ENCODE measurements at regions not wholly inside any gene's neighbourhood (a gene's known extent, or its start where the extent isn't known, plus 50 kb on each side); places are given as distances from the start of the nearest gene placed in this dataset.

DNA sequence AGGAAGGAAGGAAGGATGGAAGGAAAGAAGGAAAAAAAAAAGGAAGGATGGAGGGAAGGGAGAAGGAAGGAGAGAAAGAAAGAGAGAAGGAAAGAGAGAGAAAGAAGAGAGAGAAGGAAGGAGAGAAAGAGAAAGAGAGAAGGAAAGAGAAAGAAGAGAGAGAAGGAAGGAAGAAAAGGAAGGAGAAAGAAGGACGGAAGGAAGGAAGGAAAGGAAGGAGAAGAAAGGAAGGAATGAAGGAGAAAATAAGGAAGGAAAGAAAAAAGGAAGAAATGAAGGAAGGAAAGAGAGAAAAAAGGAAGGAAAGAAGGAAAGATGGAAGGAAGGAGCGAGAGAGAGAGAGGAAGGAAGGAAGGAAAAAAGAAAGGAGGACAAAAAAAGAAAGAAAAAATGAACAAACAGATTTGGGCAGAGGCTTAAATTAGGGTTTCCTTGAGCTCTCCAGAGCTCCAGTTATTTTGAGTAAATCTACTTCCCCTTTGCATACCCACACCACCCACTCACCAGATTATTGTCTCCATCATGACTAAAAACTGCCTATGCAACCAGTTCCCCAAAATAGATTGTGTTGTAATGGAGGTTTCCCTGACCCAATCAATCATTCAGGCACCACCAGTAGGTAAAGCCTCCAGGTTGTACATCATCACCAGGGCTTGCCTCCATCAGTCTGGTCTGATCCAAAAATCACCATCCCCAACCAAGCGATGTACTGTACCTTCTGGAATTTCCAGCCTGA lies 1722.9 kb upstream of the PCDH10 start:
- intact Hi-C loops (cut with micrococcal nuclease; ENCODE audit: unreplicated experiment): no loop called here
- no peak for DNase-seq (ENCODE audit: low spot score)
- H3K4me3 ChIP-seq (ENCODE audit: low read depth, low read length, poor library complexity, severe bottlenecking): no peak overlapping the region
- BruUV-seq (replicated peaks): no TSS peak
- H3K27me3 ChIP-seq (replicated peaks; ENCODE audit: insufficient read depth, low read depth, low read length, poor library complexity): no peaks in the 10 kb centered on the region
- no peak overlapping the region for H3K27ac ChIP-seq (ENCODE audit: low read depth, low read length, poor library complexity, severe bottlenecking)
- ChIA-PET POLR2A (ENCODE audit: low non-redundant PET) (no interaction called here), CTCF (no interaction called here)
- no peaks in the 10 kb centered on the region for H3K4me1 ChIP-seq (ENCODE audit: insufficient read depth, low read length, poor library complexity, severe bottlenecking)
- H3K36me3 ChIP-seq (ENCODE audit: insufficient read depth, low read length, poor library complexity, severe bottlenecking): no peaks in the 10 kb centered on the region
- TF ChIP-seq, protein P1, sequence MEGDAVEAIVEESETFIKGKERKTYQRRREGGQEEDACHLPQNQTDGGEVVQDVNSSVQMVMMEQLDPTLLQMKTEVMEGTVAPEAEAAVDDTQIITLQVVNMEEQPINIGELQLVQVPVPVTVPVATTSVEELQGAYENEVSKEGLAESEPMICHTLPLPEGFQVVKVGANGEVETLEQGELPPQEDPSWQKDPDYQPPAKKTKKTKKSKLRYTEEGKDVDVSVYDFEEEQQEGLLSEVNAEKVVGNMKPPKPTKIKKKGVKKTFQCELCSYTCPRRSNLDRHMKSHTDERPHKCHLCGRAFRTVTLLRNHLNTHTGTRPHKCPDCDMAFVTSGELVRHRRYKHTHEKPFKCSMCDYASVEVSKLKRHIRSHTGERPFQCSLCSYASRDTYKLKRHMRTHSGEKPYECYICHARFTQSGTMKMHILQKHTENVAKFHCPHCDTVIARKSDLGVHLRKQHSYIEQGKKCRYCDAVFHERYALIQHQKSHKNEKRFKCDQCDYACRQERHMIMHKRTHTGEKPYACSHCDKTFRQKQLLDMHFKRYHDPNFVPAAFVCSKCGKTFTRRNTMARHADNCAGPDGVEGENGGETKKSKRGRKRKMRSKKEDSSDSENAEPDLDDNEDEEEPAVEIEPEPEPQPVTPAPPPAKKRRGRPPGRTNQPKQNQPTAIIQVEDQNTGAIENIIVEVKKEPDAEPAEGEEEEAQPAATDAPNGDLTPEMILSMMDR (conservative IDR thresholded peaks at IDR 0.05; ENCODE audit: low read depth, low read length): no peak
- TF ChIP-seq EZH2 (IDR thresholded peaks at IDR 0.05; ENCODE audit: borderline replicate concordance, low read depth, low read length, poor library complexity, severe bottlenecking): no peak
- no peaks in the 10 kb centered on the region for H3K9me3 ChIP-seq (ENCODE audit: low read depth, low read length, poor library complexity, severe bottlenecking)

DNA sequence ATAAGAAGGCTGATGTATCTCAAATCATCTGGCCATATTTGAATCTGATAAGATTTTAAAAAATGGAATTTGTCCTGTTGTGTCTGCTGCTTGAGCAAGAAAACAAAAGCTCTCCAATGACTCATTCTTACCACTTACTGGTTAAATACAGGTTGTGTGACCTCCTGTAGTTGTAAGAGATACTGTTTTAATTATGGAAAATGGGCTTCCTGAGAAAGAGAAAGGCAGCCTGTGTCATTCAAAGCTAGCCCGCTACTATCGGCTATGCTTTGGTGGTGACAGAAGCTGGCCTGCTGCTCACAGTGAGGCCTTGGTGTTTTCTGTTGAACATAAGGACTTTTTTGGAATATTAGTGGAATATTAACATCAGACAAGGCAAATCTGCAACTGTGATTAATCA lies 1722.1 kb upstream of the PCDH10 start:
- ChIA-PET CTCF (no interaction called here), POLR2A (ENCODE audit: low non-redundant PET) (no interaction called here)
- DNase-seq (ENCODE audit: low spot score): no peak
- BruUV-seq (replicated peaks): no TSS peak
- Histone ChIP-seq H3K27ac (ENCODE audit: low read depth, low read length, poor library complexity, severe bottlenecking) (no peak overlapping the region), H3K4me3 (ENCODE audit: low read depth, low read length, poor library complexity, severe bottlenecking) (no peak overlapping the region), H3K36me3 (ENCODE audit: insufficient read depth, low read length, poor library complexity, severe bottlenecking) (no peaks in the 10 kb centered on the region), H3K4me1 (ENCODE audit: insufficient read depth, low read length, poor library complexity, severe bottlenecking) (no peaks in the 10 kb centered on the region), H3K9me3 (ENCODE audit: low read depth, low read length, poor library complexity, severe bottlenecking) (no peaks in the 10 kb centered on the region), H3K27me3 (replicated peaks; ENCODE audit: insufficient read depth, low read depth, low read length, poor library complexity) (no peaks in the 10 kb centered on the region)
- TF ChIP-seq EZH2 (IDR thresholded peaks at IDR 0.05; ENCODE audit: borderline replicate concordance, low read depth, low read length, poor library complexity, severe bottlenecking): no peak
- TF ChIP-seq, protein P1 (conservative IDR thresholded peaks at IDR 0.05; ENCODE audit: low read depth, low read length): no peak
- intact Hi-C loops (cut with micrococcal nuclease; ENCODE audit: unreplicated experiment): no loop called here

GRCh38 chr4:131430302-131430701 lies 1718.8 kb upstream of the PCDH10 start:
- ChIA-PET CTCF (no interaction called here), POLR2A (ENCODE audit: low non-redundant PET) (no interaction called here)
- Histone ChIP-seq H3K36me3 (ENCODE audit: insufficient read depth, low read length, poor library complexity, severe bottlenecking) (no peaks in the 10 kb centered on the region), H3K27me3 (replicated peaks; ENCODE audit: insufficient read depth, low read depth, low read length, poor library complexity) (no peaks in the 10 kb centered on the region), H3K4me3 (ENCODE audit: low read depth, low read length, poor library complexity, severe bottlenecking) (no peak overlapping the region), H3K9me3 (ENCODE audit: low read depth, low read length, poor library complexity, severe bottlenecking) (no peaks in the 10 kb centered on the region), H3K27ac (ENCODE audit: low read depth, low read length, poor library complexity, severe bottlenecking) (no peak overlapping the region), H3K4me1 (ENCODE audit: insufficient read depth, low read length, poor library complexity, severe bottlenecking) (no peaks in the 10 kb centered on the region)
- TF ChIP-seq, protein P1 (conservative IDR thresholded peaks at IDR 0.05; ENCODE audit: low read depth, low read length): no peak
- no peak for TF ChIP-seq EZH2 (IDR thresholded peaks at IDR 0.05; ENCODE audit: borderline replicate concordance, low read depth, low read length, poor library complexity, severe bottlenecking)
- intact Hi-C loops (cut with micrococcal nuclease; ENCODE audit: unreplicated experiment): no loop called here
- no peak for DNase-seq (ENCODE audit: low spot score)
- BruUV-seq (replicated peaks): no TSS peak

Measured in A673 (cell line).